RWPE1 (cell line): ENCODE measurements at regions not wholly inside any gene's neighbourhood (a gene's known extent, or its start where the extent isn't known, plus 50 kb on each side); places are given as distances from the start of the nearest gene placed in this dataset.

Experiments used
- CTCF ChIA-PET: fragments of 350-600 bp; sonication (Branson Sonifier 250); formaldehyde crosslinking; extraction: SDS; loops from one replicate; lab custom pipeline; 2021; lab: Yijun Ruan, JAX
- POLR2A ChIA-PET: fragments of 400-600 bp; formaldehyde crosslinking; extraction: SDS; loops from one replicate; lab custom pipeline; 2020; ENCODE audit warnings: antibody characterized with exemption; ENCODE audit not compliant: low non-redundant PET; lab: Yijun Ruan, JAX
- DNase-seq: peaks from one replicate; pipeline ENCODE4 v3.0.0; 2012; ENCODE audit warnings: low spot score
- H3K27ac ChIP-seq: fragments of 450-650 bp; 2 replicates; pipeline ENCODE4 v1.5.1; 2017
- TF ChIP-seq, protein P1 (sequence below): fragments of 450-650 bp; conservative IDR thresholded peaks from 2 replicates; pipeline ENCODE4 v1.5.1; 2017; ENCODE audit warnings: low read depth, mild to moderate bottlenecking

DNA sequence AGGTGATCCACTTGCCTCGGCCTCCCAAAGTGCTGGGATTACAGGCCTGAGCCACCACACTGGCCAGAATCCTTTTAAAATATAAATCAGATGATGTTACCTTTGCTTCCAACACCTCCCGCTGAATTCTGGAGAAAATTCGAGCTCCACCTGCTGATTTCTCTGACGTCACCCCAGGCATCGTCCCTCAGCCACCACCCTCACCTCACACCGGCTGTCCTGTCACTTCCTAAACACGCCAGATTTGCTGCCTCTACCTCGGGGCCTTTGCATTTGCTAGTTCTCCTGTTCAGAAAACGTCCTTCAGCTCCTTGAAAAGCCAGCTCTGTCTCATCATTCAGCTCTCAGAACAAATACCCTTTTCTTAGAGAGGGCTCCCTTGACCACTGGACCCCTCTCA is 57.9 kb downstream of the FBXO2 start:
- no peak for DNase-seq
- POLR2A ChIA-PET = no interaction called here
- H3K27ac ChIP-seq = no peak overlapping the region
- CTCF ChIA-PET = no interaction called here
- TF ChIP-seq, protein P1, sequence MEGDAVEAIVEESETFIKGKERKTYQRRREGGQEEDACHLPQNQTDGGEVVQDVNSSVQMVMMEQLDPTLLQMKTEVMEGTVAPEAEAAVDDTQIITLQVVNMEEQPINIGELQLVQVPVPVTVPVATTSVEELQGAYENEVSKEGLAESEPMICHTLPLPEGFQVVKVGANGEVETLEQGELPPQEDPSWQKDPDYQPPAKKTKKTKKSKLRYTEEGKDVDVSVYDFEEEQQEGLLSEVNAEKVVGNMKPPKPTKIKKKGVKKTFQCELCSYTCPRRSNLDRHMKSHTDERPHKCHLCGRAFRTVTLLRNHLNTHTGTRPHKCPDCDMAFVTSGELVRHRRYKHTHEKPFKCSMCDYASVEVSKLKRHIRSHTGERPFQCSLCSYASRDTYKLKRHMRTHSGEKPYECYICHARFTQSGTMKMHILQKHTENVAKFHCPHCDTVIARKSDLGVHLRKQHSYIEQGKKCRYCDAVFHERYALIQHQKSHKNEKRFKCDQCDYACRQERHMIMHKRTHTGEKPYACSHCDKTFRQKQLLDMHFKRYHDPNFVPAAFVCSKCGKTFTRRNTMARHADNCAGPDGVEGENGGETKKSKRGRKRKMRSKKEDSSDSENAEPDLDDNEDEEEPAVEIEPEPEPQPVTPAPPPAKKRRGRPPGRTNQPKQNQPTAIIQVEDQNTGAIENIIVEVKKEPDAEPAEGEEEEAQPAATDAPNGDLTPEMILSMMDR = no peak

DNA sequence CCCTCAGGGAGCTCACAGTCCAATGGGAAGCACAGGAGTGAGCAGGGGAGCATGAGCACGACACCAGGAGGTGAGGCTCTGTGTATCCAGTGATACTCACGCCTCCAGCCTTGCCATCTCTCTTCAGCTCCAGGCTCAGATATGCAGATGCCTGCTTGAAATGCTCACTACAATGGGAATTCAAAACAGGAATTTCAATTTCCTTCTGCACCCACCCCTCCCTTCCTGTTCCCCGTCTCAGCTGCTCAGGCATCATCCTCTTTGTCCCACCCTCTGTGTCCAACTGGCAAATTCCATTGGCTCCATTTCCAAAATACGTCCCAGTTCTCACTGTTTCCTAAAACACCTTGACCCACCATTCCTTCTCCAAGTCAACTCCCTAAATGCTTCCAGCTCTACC is 58.9 kb downstream of the FBXO2 start:
- H3K27ac ChIP-seq = no peak overlapping the region
- ChIA-PET POLR2A (no interaction called here), CTCF (no interaction called here)
- TF ChIP-seq, protein P1 = no peak
- no peak for DNase-seq

DNA sequence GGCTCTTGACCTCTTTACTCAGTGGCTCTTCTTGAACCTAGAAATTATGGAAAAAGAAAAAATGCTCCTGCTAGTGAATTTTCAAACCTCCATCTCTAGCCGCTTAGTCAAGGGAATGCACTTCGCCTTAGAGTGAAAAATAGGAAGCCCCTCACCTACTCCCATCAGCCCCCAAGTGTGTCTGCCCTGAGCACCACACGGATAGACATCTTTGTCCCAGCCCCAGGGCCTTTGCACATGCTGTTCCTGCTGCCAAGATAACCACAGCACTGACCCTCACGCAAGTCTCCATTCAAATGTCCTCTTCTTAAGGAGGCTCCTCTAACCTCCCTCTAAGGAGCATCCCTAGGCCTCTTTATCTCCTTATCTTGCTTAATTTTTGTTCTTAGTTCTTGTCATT is 59.6 kb downstream of the FBXO2 start:
- TF ChIP-seq, protein P1 = no peak
- H3K27ac ChIP-seq = no peak overlapping the region
- ChIA-PET POLR2A (no interaction called here), CTCF (no interaction called here)
- no peak for DNase-seq

DNA sequence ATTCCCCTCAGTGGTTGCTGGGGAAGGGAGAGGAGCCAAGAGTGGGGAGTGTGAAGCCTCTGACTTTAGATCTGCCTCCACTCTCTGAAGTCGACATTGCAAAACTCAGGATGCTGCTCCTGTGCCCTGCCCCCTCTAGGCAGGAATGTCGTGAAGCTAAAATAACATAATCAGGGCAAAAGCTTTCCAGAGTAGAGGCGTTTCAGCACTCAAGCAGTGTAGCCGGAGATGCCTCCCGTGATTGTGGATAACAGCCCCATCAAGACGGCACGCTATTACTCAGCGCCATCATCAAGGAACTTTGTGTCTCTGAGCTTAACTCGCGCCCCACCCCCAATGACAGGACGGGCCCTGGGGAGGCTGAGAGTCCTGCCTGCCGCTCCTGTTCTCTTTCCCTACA is 60.0 kb downstream of the FBXO2 start:
- TF ChIP-seq, protein P1 = no peak
- peak; percentile 20 for DNase-seq
- ChIA-PET CTCF (no interaction called here), POLR2A (no interaction called here)
- H3K27ac ChIP-seq = no peak overlapping the region

DNA sequence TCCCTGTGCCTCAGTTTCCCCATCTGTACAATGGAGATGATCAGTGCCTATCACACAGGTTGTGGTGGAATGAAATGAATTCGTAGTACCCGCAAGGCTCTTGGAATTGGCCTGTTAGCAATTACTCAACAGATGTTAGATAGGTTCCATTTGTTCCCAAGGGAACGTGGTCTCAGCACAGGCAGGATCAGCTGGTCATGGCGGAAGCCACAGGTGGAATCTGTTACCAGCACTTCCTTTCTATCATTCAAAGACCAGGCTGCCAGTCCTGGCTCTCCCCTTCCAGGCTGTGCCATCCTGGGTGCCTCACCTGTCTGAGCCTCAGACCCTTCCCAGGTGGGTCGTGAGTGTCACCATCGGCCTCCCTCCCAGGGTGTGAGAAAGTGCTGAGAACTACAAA is 61.5 kb downstream of the FBXO2 start:
- DNase-seq = no peak
- no peak overlapping the region for H3K27ac ChIP-seq
- TF ChIP-seq, protein P1 = no peak
- ChIA-PET CTCF (no interaction called here), POLR2A (no interaction called here)

DNA sequence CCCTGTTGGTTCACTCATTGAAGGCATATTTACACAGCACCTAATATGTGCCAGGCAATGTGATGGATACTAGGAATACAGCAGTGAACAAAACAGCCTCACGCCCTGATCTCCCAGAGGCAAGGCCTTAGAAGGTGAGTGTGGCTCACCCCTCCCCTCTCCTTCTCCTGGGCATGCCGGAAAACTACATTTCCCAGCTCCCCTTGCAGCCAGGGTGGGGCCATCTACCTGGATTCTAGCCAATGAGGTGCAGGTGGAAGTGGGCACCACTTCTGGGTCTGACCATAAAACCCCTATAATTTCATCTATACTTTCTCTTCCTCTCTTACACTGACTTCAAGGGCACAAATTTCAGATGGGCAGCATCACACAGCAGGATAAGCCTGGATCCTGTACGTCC is 63.8 kb downstream of the FBXO2 start:
- TF ChIP-seq, protein P1 = no peak
- ChIA-PET POLR2A (no interaction called here), CTCF (interaction anchor here (0.7 kb wide), 1 partner anchor 114 kb away, joined by 3 read pairs; no protein-coding TSS in a partner anchor)
- no peak for DNase-seq
- no peak overlapping the region for H3K27ac ChIP-seq
